GM19397 (cell line): ENCODE measurements at regions not wholly inside any gene's neighbourhood (a gene's known extent, or its start where the extent isn't known, plus 50 kb on each side); places are given as distances from the start of the nearest gene placed in this dataset.

Experiments
- ATAC-seq: cut with Tn5 transposase; IDR thresholded peaks from one replicate; pipeline ENCODE4 v1.9.1; 2021; ENCODE audit warnings: mild to moderate bottlenecking, moderate library complexity; ENCODE audit not compliant: unreplicated experiment

- no peak for ATAC-seq
Measured at GRCh38 chr13:67859904-67860303, 629.8 kb upstream of the PCDH9 start.

- ATAC-seq = no peak
Measured at GRCh38 chr13:67857581-67858310, 627.6 kb upstream of the PCDH9 start.

GRCh38 chr13:67856955-67857354, 626.8 kb upstream of the PCDH9 start:
- no peak for ATAC-seq

GRCh38 chr13:67855741-67856238, 625.7 kb upstream of the PCDH9 start:
- no peak for ATAC-seq

- no peak for ATAC-seq
Measured at GRCh38 chr13:67854990-67855389, 624.9 kb upstream of the PCDH9 start.

- no peak for ATAC-seq
Measured at GRCh38 chr13:67844574-67844973, 614.4 kb upstream of the PCDH9 start.

- ATAC-seq = no peak
Measured at GRCh38 chr13:67841071-67841470, 610.9 kb upstream of the PCDH9 start.

GRCh38 chr13:67833564-67833963, 603.4 kb upstream of the PCDH9 start:
- no peak for ATAC-seq

- no peak for ATAC-seq
Measured at GRCh38 chr13:67829641-67830040, 599.5 kb upstream of the PCDH9 start.

GRCh38 chr13:67827992-67828391, 597.9 kb upstream of the PCDH9 start:
- no peak for ATAC-seq

- ATAC-seq = no peak
Measured at GRCh38 chr13:67821606-67822005, 591.5 kb upstream of the PCDH9 start.

GRCh38 chr13:67806796-67807195, 576.7 kb upstream of the PCDH9 start:
- ATAC-seq = no peak

GRCh38 chr13:67803118-67803517, 573.0 kb upstream of the PCDH9 start:
- ATAC-seq = no peak

- ATAC-seq = no peak
Measured at GRCh38 chr13:67792151-67792676, 562.1 kb upstream of the PCDH9 start.

- no peak for ATAC-seq
Measured at GRCh38 chr13:67791047-67791446, 560.9 kb upstream of the PCDH9 start.

- ATAC-seq = no peak
Measured at GRCh38 chr13:67776151-67776550, 546.0 kb upstream of the PCDH9 start.

GRCh38 chr13:67775359-67775758, 545.2 kb upstream of the PCDH9 start:
- no peak for ATAC-seq

GRCh38 chr13:67772807-67773453, 542.8 kb upstream of the PCDH9 start:
- no peak for ATAC-seq

GRCh38 chr13:67771106-67771505, 541.0 kb upstream of the PCDH9 start:
- no peak for ATAC-seq

- ATAC-seq = no peak
Measured at GRCh38 chr13:67769987-67770341, 539.8 kb upstream of the PCDH9 start.

GRCh38 chr13:67769063-67769986, 539.2 kb upstream of the PCDH9 start:
- ATAC-seq = no peak
